ENCODE measurements at regions not wholly inside any gene's neighbourhood (a gene's known extent, or its start where the extent isn't known, plus 50 kb on each side); places are given as distances from the start of the nearest gene placed in this dataset.

DNA sequence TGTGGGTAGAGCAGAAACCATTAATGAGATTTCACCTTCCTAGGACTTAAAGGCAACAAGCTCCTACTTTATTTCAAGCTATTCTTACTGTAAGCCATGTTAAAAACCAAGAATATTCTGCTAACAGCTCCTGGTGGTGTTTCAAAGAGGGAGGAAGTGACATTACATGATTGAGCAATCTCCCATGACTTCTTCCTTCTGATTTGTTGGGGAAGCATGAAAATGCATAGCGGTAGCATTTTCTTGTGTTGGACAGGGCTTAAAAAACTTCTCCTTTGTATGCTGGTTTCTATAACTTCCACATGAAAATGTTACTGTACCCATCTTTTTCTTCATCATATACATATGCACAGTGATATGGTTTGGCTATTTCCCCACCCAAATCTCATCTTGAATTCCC, 297.0 kb upstream of the SNX7 start:
- H3K9me3 ChIP-seq (ENCODE audit: control insufficient read depth, insufficient read depth, low read length), result no peaks in the 10 kb centered on the region
- no peaks in the 10 kb centered on the region for H3K9me2 ChIP-seq (replicated peaks; ENCODE audit: control insufficient read depth, low read length)
- H3K36me3 ChIP-seq (ENCODE audit: control insufficient read depth, low read length), result no peaks in the 10 kb centered on the region
- no peaks in the 10 kb centered on the region for H3K4me1 ChIP-seq (ENCODE audit: control insufficient read depth, low read length)
- H3F3A ChIP-seq (ENCODE audit: control insufficient read depth, insufficient read depth), result no peaks in the 10 kb centered on the region
- no peaks in the 10 kb centered on the region for H4K20me1 ChIP-seq (ENCODE audit: control insufficient read depth, insufficient read depth, low read depth, low read length)
- no peak overlapping the region for H3K4me3 ChIP-seq (ENCODE audit: low read length)
- no peaks in the 10 kb centered on the region for H3K79me2 ChIP-seq (ENCODE audit: control insufficient read depth, low read length)
- TF ChIP-seq, protein P1, sequence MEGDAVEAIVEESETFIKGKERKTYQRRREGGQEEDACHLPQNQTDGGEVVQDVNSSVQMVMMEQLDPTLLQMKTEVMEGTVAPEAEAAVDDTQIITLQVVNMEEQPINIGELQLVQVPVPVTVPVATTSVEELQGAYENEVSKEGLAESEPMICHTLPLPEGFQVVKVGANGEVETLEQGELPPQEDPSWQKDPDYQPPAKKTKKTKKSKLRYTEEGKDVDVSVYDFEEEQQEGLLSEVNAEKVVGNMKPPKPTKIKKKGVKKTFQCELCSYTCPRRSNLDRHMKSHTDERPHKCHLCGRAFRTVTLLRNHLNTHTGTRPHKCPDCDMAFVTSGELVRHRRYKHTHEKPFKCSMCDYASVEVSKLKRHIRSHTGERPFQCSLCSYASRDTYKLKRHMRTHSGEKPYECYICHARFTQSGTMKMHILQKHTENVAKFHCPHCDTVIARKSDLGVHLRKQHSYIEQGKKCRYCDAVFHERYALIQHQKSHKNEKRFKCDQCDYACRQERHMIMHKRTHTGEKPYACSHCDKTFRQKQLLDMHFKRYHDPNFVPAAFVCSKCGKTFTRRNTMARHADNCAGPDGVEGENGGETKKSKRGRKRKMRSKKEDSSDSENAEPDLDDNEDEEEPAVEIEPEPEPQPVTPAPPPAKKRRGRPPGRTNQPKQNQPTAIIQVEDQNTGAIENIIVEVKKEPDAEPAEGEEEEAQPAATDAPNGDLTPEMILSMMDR (IDR thresholded peaks at IDR 0.05; ENCODE audit: low read depth, low read length, poor library complexity, severe bottlenecking), result no peak
- TF ChIP-seq EZH2phosphoT487 (IDR thresholded peaks at IDR 0.05; ENCODE audit: borderline replicate concordance, low read length), result no peak
- H3K27me3 ChIP-seq (ENCODE audit: control insufficient read depth, low read length), result no peaks in the 10 kb centered on the region
- no peak overlapping the region for H3K4me2 ChIP-seq (ENCODE audit: low read length)
- H3K27ac ChIP-seq (ENCODE audit: low read depth, low read length), result no peak overlapping the region

DNA sequence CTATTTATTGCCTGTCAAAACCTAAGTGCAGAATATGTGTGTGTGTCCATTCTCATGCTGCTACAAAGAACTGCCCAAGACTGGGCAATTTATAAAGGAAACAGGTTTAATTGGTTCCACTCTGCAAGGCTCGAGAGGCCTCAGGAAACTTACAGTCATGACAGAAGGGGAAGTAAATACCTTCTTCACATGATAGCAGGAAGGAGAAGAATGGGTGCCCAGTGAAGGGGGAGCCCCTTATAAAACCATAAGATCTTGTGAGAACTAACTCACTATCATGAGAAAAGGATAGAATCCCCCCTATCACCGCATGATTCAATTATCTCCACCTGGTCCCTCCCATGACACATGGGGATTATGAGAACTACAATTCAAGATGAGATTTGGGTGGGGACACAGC, 300.7 kb upstream of the SNX7 start:
- H3F3A ChIP-seq (ENCODE audit: control insufficient read depth, insufficient read depth), result no peaks in the 10 kb centered on the region
- TF ChIP-seq EZH2phosphoT487 (IDR thresholded peaks at IDR 0.05; ENCODE audit: borderline replicate concordance, low read length), result no peak
- TF ChIP-seq, protein P1 (IDR thresholded peaks at IDR 0.05; ENCODE audit: low read depth, low read length, poor library complexity, severe bottlenecking), result no peak
- H4K20me1 ChIP-seq (ENCODE audit: control insufficient read depth, insufficient read depth, low read depth, low read length), result no peaks in the 10 kb centered on the region

DNA sequence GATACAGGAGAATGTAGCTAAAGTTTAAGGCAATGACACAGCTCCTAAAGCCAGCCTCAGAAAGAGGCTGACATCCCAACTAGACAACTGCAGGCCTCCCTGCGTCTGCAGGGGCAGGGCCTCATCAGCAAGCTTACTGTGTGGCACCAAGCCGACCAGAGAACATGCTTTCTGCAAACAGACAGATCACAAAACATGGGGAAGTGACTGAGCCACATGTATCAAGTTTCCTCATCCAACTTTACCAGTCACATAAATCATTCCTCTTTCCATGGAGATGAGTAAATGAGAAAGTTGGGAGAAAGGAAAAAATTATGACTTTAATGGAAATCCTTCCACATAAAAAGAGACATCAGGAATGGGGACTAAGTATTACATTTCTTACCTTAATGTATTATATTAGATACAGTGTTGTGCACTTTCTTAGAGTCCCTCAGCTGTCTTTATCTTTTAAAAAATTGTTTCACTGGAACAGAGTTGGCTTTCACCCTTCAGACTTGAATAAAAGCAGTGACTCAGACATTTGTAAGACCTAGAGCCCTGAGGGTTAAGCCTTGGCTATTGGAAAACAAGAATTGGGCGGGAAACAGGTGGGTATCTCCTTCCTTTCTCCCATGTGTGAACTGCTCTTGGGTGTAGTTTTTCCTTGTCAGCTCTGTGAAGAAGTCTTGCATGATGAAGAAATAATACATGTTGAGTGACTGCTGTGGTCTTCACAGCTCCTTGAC, 305.7 kb upstream of the SNX7 start:
- no peaks in the 10 kb centered on the region for H3F3A ChIP-seq (ENCODE audit: control insufficient read depth, insufficient read depth)
- H3K4me2 ChIP-seq (ENCODE audit: low read length), result no peak overlapping the region
- no peaks in the 10 kb centered on the region for H3K9me2 ChIP-seq (replicated peaks; ENCODE audit: control insufficient read depth, low read length)
- H3K27ac ChIP-seq (ENCODE audit: low read depth, low read length), result no peak overlapping the region
- TF ChIP-seq, protein P1 (IDR thresholded peaks at IDR 0.05; ENCODE audit: low read depth, low read length, poor library complexity, severe bottlenecking), result no peak
- no peak for TF ChIP-seq EZH2phosphoT487 (IDR thresholded peaks at IDR 0.05; ENCODE audit: borderline replicate concordance, low read length)
- no peaks in the 10 kb centered on the region for H4K20me1 ChIP-seq (ENCODE audit: control insufficient read depth, insufficient read depth, low read depth, low read length)
- H3K27me3 ChIP-seq (ENCODE audit: control insufficient read depth, low read length), result no peaks in the 10 kb centered on the region
- no peak overlapping the region for H3K4me3 ChIP-seq (ENCODE audit: low read length)
- H3K4me1 ChIP-seq (ENCODE audit: control insufficient read depth, low read length), result no peaks in the 10 kb centered on the region
- no peaks in the 10 kb centered on the region for H3K79me2 ChIP-seq (ENCODE audit: control insufficient read depth, low read length)
- no peaks in the 10 kb centered on the region for H3K9me3 ChIP-seq (ENCODE audit: control insufficient read depth, insufficient read depth, low read length)
- no peaks in the 10 kb centered on the region for H3K36me3 ChIP-seq (ENCODE audit: control insufficient read depth, low read length)

More for the DNA sequence above, 300.7 kb upstream of the SNX7 start:
- Histone ChIP-seq H3K36me3 (ENCODE audit: control insufficient read depth, low read length) (no peaks in the 10 kb centered on the region), H3K27me3 (ENCODE audit: control insufficient read depth, low read length) (no peaks in the 10 kb centered on the region), H3K4me2 (ENCODE audit: low read length) (no peak overlapping the region), H3K27ac (ENCODE audit: low read depth, low read length) (no peak overlapping the region), H3K79me2 (ENCODE audit: control insufficient read depth, low read length) (no peaks in the 10 kb centered on the region), H3K9me2 (replicated peaks; ENCODE audit: control insufficient read depth, low read length) (no peaks in the 10 kb centered on the region), H3K9me3 (ENCODE audit: control insufficient read depth, insufficient read depth, low read length) (no peaks in the 10 kb centered on the region), H3K4me1 (ENCODE audit: control insufficient read depth, low read length) (no peaks in the 10 kb centered on the region), H3K4me3 (ENCODE audit: low read length) (no peak overlapping the region)

All from DOHH2 (cell line).